Endothelial cell of umbilical vein (primary cell): ENCODE measurements at regions not wholly inside any gene's neighbourhood (a gene's known extent, or its start where the extent isn't known, plus 50 kb on each side); places are given as distances from the start of the nearest gene placed in this dataset.

Experiments used
- BruUV-seq: library from RNA; stranded (reverse); fragments of 400-500 nt; replicated peaks from 2 replicates; lab custom pipeline; 2021; lab: Mats Ljungman, UMichigan
- CTCF ChIA-PET: fragments of 300-600, 350-600 bp; sonication (Branson Sonifier 250); formaldehyde crosslinking; loops from one replicate; lab custom pipeline; 2021; ENCODE audit warnings: antibody characterized with exemption, inconsistent platforms; lab: Charles Lee
- POLR2A ChIA-PET: fragments of 300-600, 350-600 bp; sonication (Branson Sonifier 250); formaldehyde crosslinking; loops from one replicate; lab custom pipeline; 2021; ENCODE audit warnings: antibody characterized with exemption, inconsistent platforms; lab: Charles Lee
- DNase-seq: peaks from one replicate; pipeline ENCODE4 v3.0.0-alpha.2; 2011; ENCODE audit warnings: low read depth, low spot score
- FAIRE-seq: peaks from 2 replicates; lab custom pipeline; 2011; peaks lifted over from hg19 to GRCh38; lab: Jason Lieb, UNC
- H2AFZ ChIP-seq: 2 replicates; pipeline ENCODE4 v1.6.0; 2012; ENCODE audit warnings: low read depth, low read length, control low read depth, inconsistent platforms
- H3K27ac ChIP-seq: 2 replicates; pipeline ENCODE4 v1.5.1; 2011; ENCODE audit warnings: low read depth, mild to moderate bottlenecking, control low read depth, low read length, moderate library complexity; ENCODE audit not compliant: insufficient read depth
- H3K27me3 ChIP-seq, 2 experiments: 2 replicates each; pipeline versions ENCODE4 v1.6.0 to v1.6.1; 2011; ENCODE audit warnings: low read length in 2 of 2, mixed read lengths in 1 of 2; ENCODE audit not compliant: control insufficient read depth in 2 of 2, insufficient read depth in 2 of 2
- H3K36me3 ChIP-seq, 2 experiments: 2 replicates in 1 of 2; 3 replicates in 1 of 2; pipeline ENCODE4 v1.5.1; 2011; ENCODE audit warnings: low read length in 2 of 2, mild to moderate bottlenecking in 1 of 2, moderate library complexity in 1 of 2; ENCODE audit not compliant: control insufficient read depth in 2 of 2, insufficient read depth in 2 of 2; ENCODE audit errors: extremely low read depth in 1 of 2
- H3K4me1 ChIP-seq: 3 replicates; pipeline ENCODE4 v1.5.1; 2011; ENCODE audit warnings: mild to moderate bottlenecking, low read length; ENCODE audit not compliant: control insufficient read depth, insufficient read depth; ENCODE audit errors: extremely low read depth
- H3K4me2 ChIP-seq: 2 replicates; pipeline ENCODE4 v1.6.1; 2011; ENCODE audit warnings: low read length, control low read depth, mixed read lengths; ENCODE audit not compliant: insufficient read depth
- H3K4me3 ChIP-seq, 3 experiments: fragments of 200-600 bp in 1 of 3; sonication (generic), shearing (Covaris generic) in 1 of 3; replicated peaks in 1 of 3; 2 replicates each; pipeline ENCODE4 v1.5.1; 2011 to 2016; ENCODE audit warnings: control low read depth in 3 of 3, low read length in 3 of 3, mild to moderate bottlenecking in 2 of 3, inconsistent platforms in 1 of 3, low read depth in 1 of 3, moderate library complexity in 1 of 3; ENCODE audit not compliant: insufficient read depth in 1 of 3
- H3K79me2 ChIP-seq: 2 replicates; pipeline ENCODE4 v1.6.0; 2012; ENCODE audit warnings: low read length, inconsistent platforms; ENCODE audit not compliant: control insufficient read depth, insufficient read depth
- H3K9ac ChIP-seq: replicated peaks from 2 replicates; pipeline ENCODE3; 2011; ENCODE audit warnings: low read length, control low read depth; ENCODE audit not compliant: insufficient read depth; ENCODE audit errors: extremely low read depth
- H3K9me1 ChIP-seq: replicated peaks from 3 replicates; pipeline ENCODE4 v1.6.0; 2011; ENCODE audit warnings: mild to moderate bottlenecking, low read length; ENCODE audit not compliant: control insufficient read depth, insufficient read depth; ENCODE audit errors: extremely low read depth
- H3K9me3 ChIP-seq: replicated peaks from 2 replicates; pipeline ENCODE4 v1.5.1; 2012; ENCODE audit warnings: low read length, inconsistent platforms; ENCODE audit not compliant: control insufficient read depth, insufficient read depth
- H4K20me1 ChIP-seq: replicated peaks from 2 replicates; pipeline ENCODE3; 2011; ENCODE audit warnings: mild to moderate bottlenecking, low read length; ENCODE audit not compliant: control insufficient read depth, insufficient read depth; ENCODE audit errors: extremely low read depth
- CTCF ChIP-seq, 2 donors: IDR thresholded peaks; 1 replicate in 1 of 2; 2 replicates in 1 of 2; pipeline ENCODE4 v1.5.1; 2011; ENCODE audit warnings: low read length in 2 of 2, mild to moderate bottlenecking in 2 of 2, moderate library complexity in 2 of 2, control low read depth in 1 of 2, inconsistent platforms in 1 of 2, low read depth in 1 of 2; ENCODE audit not compliant: insufficient read depth in 1 of 2; ENCODE audit errors: extremely low read depth in 1 of 2
- EZH2 ChIP-seq: IDR thresholded peaks from 2 replicates; pipeline ENCODE4 v1.6.1; 2012; ENCODE audit warnings: borderline replicate concordance, low read depth, mild to moderate bottlenecking, moderate library complexity, low read length, inconsistent platforms; ENCODE audit not compliant: severe bottlenecking
- FOS ChIP-seq: IDR thresholded peaks from 2 replicates; pipeline ENCODE4 v1.6.1; 2011; ENCODE audit warnings: mild to moderate bottlenecking, low read length, moderate library complexity, borderline replicate concordance; ENCODE audit not compliant: insufficient read depth
- GATA2 ChIP-seq: IDR thresholded peaks from 2 replicates; pipeline ENCODE4 v1.7.0; 2011; ENCODE audit warnings: low read depth, mild to moderate bottlenecking, moderate library complexity, mixed read lengths, low read length; ENCODE audit not compliant: insufficient read length, insufficient read depth
- JUN ChIP-seq: IDR thresholded peaks from 2 replicates; pipeline ENCODE4 v1.6.1; 2011; ENCODE audit warnings: borderline replicate concordance, low read depth; ENCODE audit not compliant: insufficient read length, insufficient read depth
- MAX ChIP-seq: IDR thresholded peaks from 2 replicates; pipeline ENCODE4 v1.6.1; 2011; ENCODE audit not compliant: insufficient read depth, insufficient read length
- MYC ChIP-seq: IDR thresholded peaks from one replicate; pipeline ENCODE4 v1.6.1; 2011; ENCODE audit warnings: mild to moderate bottlenecking, low read depth, low read length
- POLR2A ChIP-seq: IDR thresholded peaks from 2 replicates; pipeline ENCODE4 v1.6.1; 2012; ENCODE audit warnings: low read depth, mild to moderate bottlenecking, control low read depth, low read length
- POLR2AphosphoS5 ChIP-seq: IDR thresholded peaks from 2 replicates; pipeline ENCODE4 v1.6.1; 2012; ENCODE audit warnings: low read depth, mild to moderate bottlenecking, control low read depth, low read length, moderate library complexity; ENCODE audit not compliant: insufficient read depth
- dilution Hi-C: fragments of 300-500 bp; cut with MboI; formaldehyde crosslinking; loops from one replicate; pipeline ENCODE4 v1.15.0; 2019; ENCODE audit warnings: low sequenced_read_pairs; ENCODE audit not compliant: extremely low pct_ligation_motif_present
- intact Hi-C: fragments of 100-400 bp; cut with micrococcal nuclease; formaldehyde crosslinking; loops from one replicate; pipeline ENCODE4 v1.10.0; 2022

GRCh38 chr2:58671675-58672074, 430.6 kb upstream of the FANCL start:
- DNase-seq: no peak
- no peak overlapping the region for H3K27ac ChIP-seq
- H3K4me3 ChIP-seq: no peak overlapping the region
- no peaks in the 10 kb centered on the region for H4K20me1 ChIP-seq
- dilution Hi-C loops: no loop called here
- no peak for FAIRE-seq
- no peaks in the 10 kb centered on the region for H3K9me3 ChIP-seq
- H3K79me2 ChIP-seq: no peaks in the 10 kb centered on the region
- no peak overlapping the region for H2AFZ ChIP-seq
- no peak overlapping the region for H3K4me2 ChIP-seq
- CTCF ChIA-PET: interaction anchor here (0.7 to 2.9 kb wide), 2 partner anchors 9 to 100 kb away, joined by 3 to 13 read pairs; no protein-coding TSS in a partner anchor
- no peaks in the 10 kb centered on the region for H3K36me3 ChIP-seq
- BruUV-seq: no TSS peak
- TF ChIP-seq GATA2 (no peak), MAX (no peak), POLR2AphosphoS5 (no peak), CTCF (IDR thresholded peaks at IDR 0.05; ENCODE audit: extremely low read depth in 1 of 2, insufficient read depth in 1 of 2, low read depth in 1 of 2, low read length in 2 of 2) (no peak), POLR2A (no peak), EZH2 (no peak), FOS (no peak), MYC (no peak), JUN (no peak)
- peaks cover 9% of the 10 kb centered on the region for H3K4me1 ChIP-seq
- no peaks in the 10 kb centered on the region for H3K27me3 ChIP-seq
- H3K9ac ChIP-seq: no peak overlapping the region
- POLR2A ChIA-PET: no interaction called here
- intact Hi-C loops: no loop called here
- H3K9me1 ChIP-seq: no peaks in the 10 kb centered on the region
